Colonic mucosa (tissue), 4 donors: ENCODE measurements at regions not wholly inside any gene's neighbourhood (a gene's known extent, or its start where the extent isn't known, plus 50 kb on each side); places are given as distances from the start of the nearest gene placed in this dataset.

Source experiments
- DNase-seq: peaks from one replicate; pipeline ENCODE4 v3.0.0-alpha.2; 2020
- H3K27ac ChIP-seq: fragments of 200-600 bp; one replicate; pipeline ENCODE4 v1.8.0; 2021
- H3K27me3 ChIP-seq: fragments of 200-600 bp; one replicate; pipeline ENCODE4 v1.8.0; 2021
- H3K36me3 ChIP-seq: fragments of 200-600 bp; one replicate; pipeline ENCODE4 v1.8.0; 2021
- H3K4me1 ChIP-seq: fragments of 200-600 bp; one replicate; pipeline ENCODE4 v1.8.0; 2021; ENCODE audit warnings: mild to moderate bottlenecking
- H3K4me3 ChIP-seq: fragments of 200-600 bp; one replicate; pipeline ENCODE4 v1.8.0; 2021
- H3K9ac ChIP-seq, 2 donors: one replicate each; pipeline ENCODE4 v1.7.0; 2013; ENCODE audit warnings: control low read depth in 2 of 2, low read depth in 2 of 2, low read length in 2 of 2
- H3K9me3 ChIP-seq: fragments of 200-600 bp; one replicate; pipeline ENCODE4 v1.8.0; 2021
- CTCF ChIP-seq: fragments of 200-600 bp; IDR thresholded peaks from one replicate; pipeline ENCODE4 v1.8.0; 2022; ENCODE audit warnings: antibody characterized with exemption, mild to moderate bottlenecking
- intact Hi-C: fragments of 100-400 bp; cut with DNase I; formaldehyde crosslinking; loops from one replicate; pipeline ENCODE4 v1.14.1; 2022
- donor health status: healthy.
- donor health status: DM: no; HTN: no; CAD: no.
- donor health status: DM: no; HTN: no; CAD: no.

DNA sequence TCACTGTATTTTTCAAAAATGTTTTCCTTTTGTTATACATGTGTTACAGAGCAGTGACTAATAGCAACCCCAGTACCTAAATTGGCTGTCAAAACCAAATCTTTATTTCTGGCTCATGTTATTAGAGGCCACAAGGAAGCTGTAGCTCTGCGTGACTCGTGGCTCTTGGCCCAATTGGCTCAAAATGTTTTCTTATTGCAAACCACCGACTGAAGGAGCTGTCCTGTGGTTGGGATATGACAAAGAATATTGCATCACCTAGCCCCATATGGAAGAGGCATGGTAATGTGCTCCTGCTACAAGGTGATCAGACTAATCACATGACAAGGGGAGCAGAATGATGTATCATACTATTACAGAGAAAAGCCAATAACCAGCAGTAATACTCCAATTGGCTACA lies 1058.5 kb downstream of the CBLN2 start:
- DNase-seq: no peak
- Histone ChIP-seq H3K9ac (no peak overlapping the region), H3K27ac (no peak overlapping the region), H3K4me1 (no peaks in the 10 kb centered on the region), H3K4me3 (no peak overlapping the region), H3K9me3 (no peaks in the 10 kb centered on the region), H3K36me3 (no peaks in the 10 kb centered on the region), H3K27me3 (no peaks in the 10 kb centered on the region)
- intact Hi-C loops: no loop called here
- no peak for TF ChIP-seq CTCF

DNA sequence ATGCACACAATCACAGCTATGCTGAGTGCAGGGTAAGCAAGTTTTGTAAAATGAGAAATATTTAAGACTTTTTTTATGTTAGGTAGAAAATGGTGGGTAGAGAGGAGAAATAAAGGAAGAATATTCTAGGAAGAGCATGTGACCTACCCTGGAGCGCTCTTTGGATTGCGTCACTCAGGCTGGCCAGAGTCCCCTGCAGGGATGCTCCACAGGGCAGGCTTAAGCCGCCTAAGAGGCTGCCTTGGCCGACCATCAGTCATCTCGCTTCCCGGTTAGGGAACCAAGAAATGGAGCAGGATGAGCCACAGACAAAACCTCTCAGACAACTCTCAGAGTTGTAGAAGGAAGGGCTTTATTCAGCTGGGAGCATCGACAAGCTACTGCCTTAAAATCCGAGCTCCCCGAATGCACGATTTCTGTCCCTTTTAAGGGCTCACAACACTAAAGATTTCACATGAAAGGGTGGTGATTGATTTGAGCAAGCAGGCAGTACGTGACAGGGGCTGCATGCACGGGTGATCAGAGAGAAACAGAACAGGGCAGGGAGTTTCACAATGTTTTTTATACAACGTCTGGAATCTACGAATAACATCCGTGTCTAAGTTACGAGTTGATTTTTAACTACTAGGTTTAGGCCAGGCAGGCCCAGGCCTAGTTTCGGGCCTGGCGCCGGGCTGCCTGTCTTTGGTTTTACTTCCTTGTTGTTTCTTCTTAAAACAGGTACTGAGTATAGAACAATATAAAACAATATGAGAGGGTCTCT lies 1072.0 kb downstream of the CBLN2 start:
- Histone ChIP-seq H3K36me3 (no peaks in the 10 kb centered on the region), H3K27me3 (no peaks in the 10 kb centered on the region), H3K9ac (no peak overlapping the region), H3K9me3 (no peaks in the 10 kb centered on the region), H3K4me3 (no peak overlapping the region), H3K27ac (no peak overlapping the region), H3K4me1 (no peaks in the 10 kb centered on the region)
- DNase-seq: no peak
- no peak for TF ChIP-seq CTCF
- intact Hi-C loops: no loop called here

GRCh38 chr18:71456206-71456605 lies 1087.9 kb downstream of the CBLN2 start:
- Histone ChIP-seq H3K9me3 (no peaks in the 10 kb centered on the region), H3K27me3 (no peaks in the 10 kb centered on the region), H3K4me1 (no peaks in the 10 kb centered on the region), H3K9ac (no peak overlapping the region), H3K27ac (no peak overlapping the region), H3K4me3 (no peak overlapping the region), H3K36me3 (no peaks in the 10 kb centered on the region)
- intact Hi-C loops: no loop called here
- TF ChIP-seq CTCF: no peak
- no peak for DNase-seq

- Histone ChIP-seq H3K9me3 (no peaks in the 10 kb centered on the region), H3K4me3 (no peak overlapping the region), H3K27ac (no peak overlapping the region), H3K36me3 (no peaks in the 10 kb centered on the region), H3K4me1 (no peaks in the 10 kb centered on the region), H3K9ac (no peak overlapping the region), H3K27me3 (no peaks in the 10 kb centered on the region)
- TF ChIP-seq CTCF: no peak
- intact Hi-C loops: no loop called here
- no peak for DNase-seq
Observed at GRCh38 chr18:71450257-71450656, 1093.9 kb downstream of the CBLN2 start.

DNA sequence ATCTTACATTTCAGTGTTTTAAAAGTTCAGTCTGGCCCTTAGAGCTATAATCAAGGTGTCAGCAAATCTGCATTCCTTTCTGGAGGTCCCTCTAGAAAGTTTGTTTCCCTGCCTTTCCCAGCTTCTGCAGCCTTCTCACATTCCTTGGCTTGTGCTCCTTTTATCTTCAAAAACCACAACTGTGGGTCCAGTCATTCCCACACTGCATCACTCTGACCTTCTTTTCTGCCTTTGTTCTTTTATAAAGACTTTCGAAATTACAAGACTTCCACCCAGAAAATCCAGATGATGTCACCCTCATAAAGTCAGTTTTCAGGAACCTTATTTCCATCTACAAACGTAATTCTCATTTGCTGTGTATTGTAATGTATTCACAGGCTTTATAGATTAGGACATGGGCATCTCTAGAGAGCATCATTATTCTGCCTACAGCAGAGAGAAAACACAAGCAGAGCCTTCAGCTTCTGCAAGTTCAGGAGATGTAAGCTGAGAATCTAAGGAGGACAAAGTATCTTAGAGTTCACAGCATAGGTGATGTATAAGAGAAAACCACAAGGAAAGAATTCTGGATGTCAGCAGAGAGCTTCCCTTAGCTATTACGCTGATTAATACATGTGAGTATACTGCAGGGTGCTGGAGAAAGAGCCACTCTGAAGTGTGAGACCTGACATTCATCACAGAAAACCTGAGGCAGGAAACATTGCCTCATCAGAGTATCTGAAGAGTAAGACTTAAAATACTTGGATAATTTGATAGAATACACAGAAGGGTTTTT lies 1100.2 kb downstream of the CBLN2 start:
- Histone ChIP-seq H3K27ac (no peak overlapping the region), H3K4me1 (no peaks in the 10 kb centered on the region), H3K36me3 (no peaks in the 10 kb centered on the region), H3K27me3 (no peaks in the 10 kb centered on the region), H3K9ac (no peak overlapping the region), H3K4me3 (no peak overlapping the region), H3K9me3 (no peaks in the 10 kb centered on the region)
- TF ChIP-seq CTCF: no peak
- DNase-seq: no peak
- intact Hi-C loops: no loop called here
